ENCODE measurements at regions not wholly inside any gene's neighbourhood (a gene's known extent, or its start where the extent isn't known, plus 50 kb on each side); places are given as distances from the start of the nearest gene placed in this dataset.

DNA sequence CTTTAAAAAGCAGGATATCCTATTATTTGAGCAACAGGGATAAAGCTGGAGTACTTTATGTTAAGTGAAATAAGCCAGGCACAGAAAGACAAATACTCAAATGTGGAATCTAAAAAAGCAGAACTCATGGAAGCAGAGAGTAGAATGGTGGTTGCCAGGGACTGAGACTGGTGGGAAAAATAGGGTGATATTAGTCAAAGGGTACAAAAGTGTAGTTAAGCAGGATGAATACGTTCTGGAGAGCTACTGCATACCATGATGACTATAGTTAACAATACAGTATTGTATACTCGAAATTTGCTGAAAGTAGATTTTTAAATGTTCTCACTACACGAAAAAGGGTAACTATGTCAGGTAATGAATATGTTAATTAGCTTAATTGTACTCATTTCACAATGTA lies 125.5 kb upstream of the VSTM2A start (continued):
- TF ChIP-seq KDM4A (IDR thresholded peaks at IDR 0.05; ENCODE audit: low read depth, low read length, severe bottlenecking) = no peak
- no peak for TF ChIP-seq TBP (IDR thresholded peaks at IDR 0.05; ENCODE audit: low read depth, low read length)
- no peak for TF ChIP-seq MAFK (IDR thresholded peaks at IDR 0.05; ENCODE audit: low read depth, low read length)
- TF ChIP-seq SIN3A (conservative IDR thresholded peaks at IDR 0.05 in 1 of 2, IDR thresholded peaks at IDR 0.05 in 1 of 2; ENCODE audit: low read depth in 1 of 2, low read length in 2 of 2) = no peak

All from H1 (cell line).